Body of pancreas (tissue), 4 donors: ENCODE measurements at regions not wholly inside any gene's neighbourhood (a gene's known extent, or its start where the extent isn't known, plus 50 kb on each side); places are given as distances from the start of the nearest gene placed in this dataset.

Experiments
- ATAC-seq: fragments of 150-250 bp; one replicate; pipeline ENCODE4 v1.9.1; 2016
- DNase-seq, 4 donors: peaks; one replicate each; pipeline ENCODE4 v3.0.0-alpha.2; 2019
- H3K27ac ChIP-seq, 4 donors: fragments of 200-600 bp; sonication (generic); 1 replicate in 3 of 4; 2 replicates in 1 of 4; pipeline versions ENCODE4 v1.5.1 to v1.6.1; 2016 to 2019; ENCODE audit warnings: mild to moderate bottlenecking in 1 of 4, mixed read lengths in 1 of 4, moderate library complexity in 1 of 4
- H3K27me3 ChIP-seq, 2 donors: fragments of 200-600 bp; sonication (generic); one replicate each; pipeline ENCODE4 v1.6.0; 2016; ENCODE audit warnings: mild to moderate bottlenecking in 1 of 2
- H3K36me3 ChIP-seq, 2 donors: fragments of 200-600 bp; sonication (generic); replicated peaks in 1 of 2; 2 replicates each; pipeline ENCODE4 v1.5.1; 2016; ENCODE audit warnings: low read depth in 2 of 2; ENCODE audit not compliant: insufficient read depth in 1 of 2
- H3K4me1 ChIP-seq: fragments of 200-600 bp; sonication (generic); one replicate; pipeline ENCODE4 v1.6.0; 2016
- H3K4me3 ChIP-seq, 2 donors: fragments of 200-600 bp; sonication (generic); 1 replicate in 1 of 2; 2 replicates in 1 of 2; pipeline ENCODE4 v1.5.1; 2016 to 2019
- H3K9me3 ChIP-seq, 3 donors: fragments of 200-600 bp; sonication (generic); 1 replicate in 2 of 3; 2 replicates in 1 of 3; pipeline ENCODE4 v1.5.1; 2016
- CTCF ChIP-seq, 7 experiments: fragments of 450-650 bp in 4 of 7; fragments of 200-600 bp in 3 of 7; sonication (generic) in 3 of 7; IDR thresholded peaks; one replicate each; pipeline ENCODE4 v1.5.1; 2016 to 2019; ENCODE audit warnings: antibody characterized with exemption in 7 of 7
- POLR2A ChIP-seq, 3 donors: fragments of 450-650 bp; IDR thresholded peaks; one replicate each; pipeline ENCODE4 v1.6.1; 2016; ENCODE audit warnings: antibody characterized with exemption in 3 of 3, mild to moderate bottlenecking in 2 of 3
- WGBS, 2 donors: methylation state at CpG; one replicate each; pipeline ENCODE4 v1.1.5; 2017; 5-methylcytosine and 5-hydroxymethylcytosine counted together
- intact Hi-C: fragments of 100-400 bp; cut with DNase I; formaldehyde crosslinking; loops from one replicate; pipeline ENCODE4 v1.15.1; 2023

- Histone ChIP-seq H3K4me1 (no peaks in the 10 kb centered on the region), H3K27me3 (no peaks in the 10 kb centered on the region), H3K9me3 (no peaks in the 10 kb centered on the region), H3K36me3 (no peaks in the 10 kb centered on the region), H3K27ac (no peak overlapping the region), H3K4me3 (no peak overlapping the region)
- peak in 3 of 4 donors; percentile 2 to 37 (median 12) for DNase-seq
- TF ChIP-seq CTCF (IDR thresholded peaks at IDR 0.05) (peak; percentile 13 to 62 (median 31)), POLR2A (IDR thresholded peaks at IDR 0.05) (no peak)
- peak; percentile 21 for ATAC-seq
- WGBS, 2 donors: 47 to 51% methylated on average over 8 of the region's 8 CpGs
- intact Hi-C loops: no loop called here
These were observed 57.3 kb upstream of the TCEAL2 start for GRCh38 chrX:102067966-102068723.

GRCh38 chrX:102063445-102064074 lies 61.9 kb upstream of the TCEAL2 start:
- H3K9me3 ChIP-seq: no peaks in the 10 kb centered on the region
- TF ChIP-seq CTCF (IDR thresholded peaks at IDR 0.05): no peak
- no peak for TF ChIP-seq POLR2A (IDR thresholded peaks at IDR 0.05)
- no peaks in the 10 kb centered on the region for H3K4me1 ChIP-seq
- H3K27me3 ChIP-seq: no peaks in the 10 kb centered on the region
- DNase-seq: no peak
- H3K27ac ChIP-seq: no peak overlapping the region
- H3K36me3 ChIP-seq: no peaks in the 10 kb centered on the region
- no peak overlapping the region for H3K4me3 ChIP-seq
- ATAC-seq: no peak
- intact Hi-C loops: no loop called here
- 79 to 86% methylated on average over 2 of the region's 2 CpGs for WGBS, 2 donors

- H3K9me3 ChIP-seq: no peaks in the 10 kb centered on the region
- no peak for TF ChIP-seq CTCF (IDR thresholded peaks at IDR 0.05)
- no peak for TF ChIP-seq POLR2A (IDR thresholded peaks at IDR 0.05)
- no peaks in the 10 kb centered on the region for H3K36me3 ChIP-seq
- intact Hi-C loops: no loop called here
- H3K4me3 ChIP-seq: no peak overlapping the region
- ATAC-seq: no peak
- H3K4me1 ChIP-seq: no peaks in the 10 kb centered on the region
- H3K27ac ChIP-seq: no peak overlapping the region
- H3K27me3 ChIP-seq: no peaks in the 10 kb centered on the region
- no peak for DNase-seq
- 50% methylated on average over 2 of the region's 2 CpGs; no CpG with 5 or more reads in 1 of the 2 donors for WGBS, 2 donors
These were observed 81.0 kb upstream of the TCEAL2 start for GRCh38 chrX:102044496-102044895.

- H3K4me1 ChIP-seq: no peaks in the 10 kb centered on the region
- no peaks in the 10 kb centered on the region for H3K9me3 ChIP-seq
- WGBS, 2 donors: 40 to 72% methylated on average over 1 to 2 of the region's 3 CpGs
- H3K27ac ChIP-seq: no peak overlapping the region
- TF ChIP-seq CTCF (IDR thresholded peaks at IDR 0.05) (no peak), POLR2A (IDR thresholded peaks at IDR 0.05) (no peak)
- no peaks in the 10 kb centered on the region for H3K27me3 ChIP-seq
- H3K36me3 ChIP-seq: no peaks in the 10 kb centered on the region
- DNase-seq (no peak), ATAC-seq (no peak)
- H3K4me3 ChIP-seq: no peak overlapping the region
- intact Hi-C loops: no loop called here
These were observed 82.1 kb upstream of the TCEAL2 start for GRCh38 chrX:102043380-102043779.
